GM12892 (cell line): ENCODE measurements at regions not wholly inside any gene's neighbourhood (a gene's known extent, or its start where the extent isn't known, plus 50 kb on each side); places are given as distances from the start of the nearest gene placed in this dataset.
A peak's percentile ranks its signal among the peaks of the same experiment; 100 is the strongest.

Experiments
- DNase-seq: peaks from one replicate; pipeline ENCODE4 v3.0.0; 2011; ENCODE audit not compliant: insufficient read length
- FAIRE-seq: peaks from 2 replicates; lab custom pipeline; 2011; peaks lifted over from hg19 to GRCh38; lab: Jason Lieb, UNC
- POLR2A ChIP-seq: IDR thresholded peaks from 2 replicates; pipeline ENCODE4 v1.6.1; 2011; ENCODE audit warnings: low read depth, low read length, control low read depth
- POLR2AphosphoS5 ChIP-seq: IDR thresholded peaks from 2 replicates; pipeline ENCODE4 v1.6.1; 2011; ENCODE audit warnings: low read depth, low read length, control low read depth
- TAF1 ChIP-seq: IDR thresholded peaks from 2 replicates; pipeline ENCODE4 v1.6.1; 2011; ENCODE audit warnings: low read depth, mild to moderate bottlenecking, control low read depth, low read length, borderline replicate concordance

- no peak for DNase-seq
- no peak for FAIRE-seq
- no peak for TF ChIP-seq POLR2AphosphoS5
- no peak for TF ChIP-seq TAF1
- TF ChIP-seq POLR2A: no peak
Observed at GRCh38 chr7:115475761-115476385, 554.0 kb downstream of the MDFIC start.

- DNase-seq: no peak
- FAIRE-seq: no peak
Observed at GRCh38 chr7:115475206-115475605, 553.3 kb downstream of the MDFIC start.

GRCh38 chr7:115474137-115474536 is 552.2 kb downstream of the MDFIC start:
- TF ChIP-seq POLR2AphosphoS5: no peak
- TF ChIP-seq TAF1: no peak
- no peak for TF ChIP-seq POLR2A
- FAIRE-seq: no peak
- no peak for DNase-seq

More at GRCh38 chr7:115475206-115475605, 553.3 kb downstream of the MDFIC start:
- TF ChIP-seq POLR2AphosphoS5: no peak
- no peak for TF ChIP-seq POLR2A
- TF ChIP-seq TAF1: no peak

GRCh38 chr7:115471891-115472290 is 550.0 kb downstream of the MDFIC start:
- TF ChIP-seq TAF1: no peak
- TF ChIP-seq POLR2AphosphoS5: no peak
- no peak for TF ChIP-seq POLR2A
- FAIRE-seq: no peak
- no peak for DNase-seq

- TF ChIP-seq TAF1: no peak
- no peak for TF ChIP-seq POLR2A
- TF ChIP-seq POLR2AphosphoS5: no peak
- DNase-seq (no peak), FAIRE-seq (peak; percentile 17)
Observed at GRCh38 chr7:115462301-115463015, 540.6 kb downstream of the MDFIC start.

GRCh38 chr7:115449689-115450088 is 527.8 kb downstream of the MDFIC start:
- FAIRE-seq (no peak), DNase-seq (no peak)
- TF ChIP-seq TAF1: no peak
- no peak for TF ChIP-seq POLR2AphosphoS5
- no peak for TF ChIP-seq POLR2A

- TF ChIP-seq TAF1 (no peak), POLR2AphosphoS5 (no peak), POLR2A (no peak)
- no peak for FAIRE-seq
- DNase-seq: no peak
Observed at GRCh38 chr7:115447495-115447894, 525.6 kb downstream of the MDFIC start.

- TF ChIP-seq POLR2AphosphoS5 (no peak), TAF1 (no peak), POLR2A (no peak)
- DNase-seq (no peak), FAIRE-seq (no peak)
Observed at GRCh38 chr7:115441033-115441432, 519.1 kb downstream of the MDFIC start.

- TF ChIP-seq POLR2AphosphoS5 (no peak), TAF1 (no peak), POLR2A (no peak)
- no peak for FAIRE-seq
- no peak for DNase-seq
Observed at GRCh38 chr7:115435178-115435577, 513.3 kb downstream of the MDFIC start.

- TF ChIP-seq TAF1 (no peak), POLR2AphosphoS5 (no peak), POLR2A (no peak)
- FAIRE-seq: no peak
- no peak for DNase-seq
Observed at GRCh38 chr7:115429918-115430317, 508.0 kb downstream of the MDFIC start.

GRCh38 chr7:115417662-115418061 is 495.8 kb downstream of the MDFIC start:
- FAIRE-seq (no peak), DNase-seq (no peak)
- no peak for TF ChIP-seq POLR2A
- TF ChIP-seq TAF1: no peak
- no peak for TF ChIP-seq POLR2AphosphoS5
